Upper lobe of left lung (tissue), 6 donors: ENCODE measurements at regions not wholly inside any gene's neighbourhood (a gene's known extent, or its start where the extent isn't known, plus 50 kb on each side); places are given as distances from the start of the nearest gene placed in this dataset.

Experiments used
- ATAC-seq, 2 donors: fragments of 200-7000 bp; cut with Tn5 transposase; one replicate each; pipeline ENCODE4 v1.9.1; 2022; ENCODE audit warnings: mild to moderate bottlenecking in 2 of 2, moderate library complexity in 2 of 2; ENCODE audit not compliant: low FRiP score in 2 of 2
- DNase-seq, 2 donors: peaks; one replicate each; pipeline ENCODE4 v3.0.0-alpha.2; 2019 to 2020
- H3K27ac ChIP-seq, 4 donors: fragments of 200-600 bp; sonication (generic); one replicate each; pipeline ENCODE4 v1.5.1; 2016 to 2019
- H3K27me3 ChIP-seq, 4 donors: fragments of 200-600 bp; sonication (generic); one replicate each; pipeline ENCODE4 v1.5.1; 2017 to 2019
- H3K36me3 ChIP-seq, 4 donors: fragments of 200-600 bp; sonication (generic); one replicate each; pipeline ENCODE4 v1.5.1; 2016 to 2019
- H3K4me1 ChIP-seq, 4 donors: fragments of 200-600 bp; sonication (generic); one replicate each; pipeline ENCODE4 v1.5.1; 2018 to 2019
- H3K4me3 ChIP-seq, 4 donors: fragments of 200-600 bp; sonication (generic); one replicate each; pipeline ENCODE4 v1.5.1; 2017 to 2019; ENCODE audit warnings: mild to moderate bottlenecking in 2 of 4, moderate library complexity in 1 of 4
- H3K9me3 ChIP-seq, 4 donors: fragments of 200-600 bp; sonication (generic); one replicate each; pipeline ENCODE4 v1.5.1; 2018 to 2019
- EP300 ChIP-seq, 4 donors: sonication (generic); formaldehyde crosslinking; IDR thresholded peaks; one replicate each; pipeline ENCODE4 v1.5.1; 2017; ENCODE audit warnings: antibody characterized with exemption in 4 of 4, control low read depth in 2 of 4
- POLR2A ChIP-seq, 4 donors: fragments of 450-650 bp; IDR thresholded peaks; one replicate each; pipeline ENCODE4 v1.5.1; 2016 to 2017; ENCODE audit warnings: antibody characterized with exemption in 4 of 4, mild to moderate bottlenecking in 2 of 4
- POLR2AphosphoS5 ChIP-seq, 2 donors: sonication (generic); formaldehyde crosslinking; IDR thresholded peaks; one replicate each; pipeline ENCODE4 v1.5.1; 2017; ENCODE audit warnings: antibody characterized with exemption in 2 of 2
- WGBS, 2 donors: methylation state at CpG; one replicate each; pipeline ENCODE4 v1.1.5; 2017 to 2018; 5-methylcytosine and 5-hydroxymethylcytosine counted together
- TF ChIP-seq, protein P1 (sequence below), 6 experiments: fragments of 450-650 bp in 4 of 6; fragments of 200-600 bp in 2 of 6; sonication (generic) in 2 of 6; IDR thresholded peaks; one replicate each; pipeline ENCODE4 v1.5.1; 2016 to 2019; ENCODE audit warnings: antibody characterized with exemption in 6 of 6
- donor health status: DM: no; HTN: no; CAD: no; lungs with moderate emphysema.
- donor health status: DM: no; HTN: yes; CAD: no; lungs with severe emphysema.

DNA sequence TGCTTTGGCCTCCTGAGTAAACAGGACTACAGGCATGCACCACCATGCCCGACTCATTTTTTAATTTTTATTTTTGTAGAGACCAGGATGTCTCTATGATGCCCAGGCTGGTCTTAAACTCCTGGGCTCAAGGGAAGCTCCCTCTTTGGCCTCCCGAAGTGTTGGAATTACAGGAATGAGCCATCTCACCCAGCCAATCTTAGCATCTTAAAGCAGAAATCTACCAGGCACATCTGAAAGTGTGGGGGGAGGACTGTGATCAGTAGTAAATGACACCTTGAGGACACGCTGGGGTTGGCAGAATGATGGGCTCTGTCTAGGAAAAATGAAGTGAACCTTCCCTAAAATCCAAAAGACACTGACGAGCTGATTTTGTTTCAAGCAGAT, 149.2 kb downstream of the SPATA18 start:
- ATAC-seq (no peak), DNase-seq (no peak)
- no peak overlapping the region for H3K4me3 ChIP-seq
- no peak overlapping the region for H3K27ac ChIP-seq
- H3K9me3 ChIP-seq = no peaks in the 10 kb centered on the region
- TF ChIP-seq EP300 (IDR thresholded peaks at IDR 0.05) = no peak
- TF ChIP-seq, protein P1, sequence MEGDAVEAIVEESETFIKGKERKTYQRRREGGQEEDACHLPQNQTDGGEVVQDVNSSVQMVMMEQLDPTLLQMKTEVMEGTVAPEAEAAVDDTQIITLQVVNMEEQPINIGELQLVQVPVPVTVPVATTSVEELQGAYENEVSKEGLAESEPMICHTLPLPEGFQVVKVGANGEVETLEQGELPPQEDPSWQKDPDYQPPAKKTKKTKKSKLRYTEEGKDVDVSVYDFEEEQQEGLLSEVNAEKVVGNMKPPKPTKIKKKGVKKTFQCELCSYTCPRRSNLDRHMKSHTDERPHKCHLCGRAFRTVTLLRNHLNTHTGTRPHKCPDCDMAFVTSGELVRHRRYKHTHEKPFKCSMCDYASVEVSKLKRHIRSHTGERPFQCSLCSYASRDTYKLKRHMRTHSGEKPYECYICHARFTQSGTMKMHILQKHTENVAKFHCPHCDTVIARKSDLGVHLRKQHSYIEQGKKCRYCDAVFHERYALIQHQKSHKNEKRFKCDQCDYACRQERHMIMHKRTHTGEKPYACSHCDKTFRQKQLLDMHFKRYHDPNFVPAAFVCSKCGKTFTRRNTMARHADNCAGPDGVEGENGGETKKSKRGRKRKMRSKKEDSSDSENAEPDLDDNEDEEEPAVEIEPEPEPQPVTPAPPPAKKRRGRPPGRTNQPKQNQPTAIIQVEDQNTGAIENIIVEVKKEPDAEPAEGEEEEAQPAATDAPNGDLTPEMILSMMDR (IDR thresholded peaks at IDR 0.05) = no peak
- TF ChIP-seq POLR2A (IDR thresholded peaks at IDR 0.05) = no peak
- TF ChIP-seq POLR2AphosphoS5 (IDR thresholded peaks at IDR 0.05) = no peak
- no peaks in the 10 kb centered on the region for H3K4me1 ChIP-seq
- H3K36me3 ChIP-seq = no peaks in the 10 kb centered on the region
- WGBS, 2 donors = 78 to 85% methylated on average over 4 of the region's 4 CpGs
- no peaks in the 10 kb centered on the region for H3K27me3 ChIP-seq

DNA sequence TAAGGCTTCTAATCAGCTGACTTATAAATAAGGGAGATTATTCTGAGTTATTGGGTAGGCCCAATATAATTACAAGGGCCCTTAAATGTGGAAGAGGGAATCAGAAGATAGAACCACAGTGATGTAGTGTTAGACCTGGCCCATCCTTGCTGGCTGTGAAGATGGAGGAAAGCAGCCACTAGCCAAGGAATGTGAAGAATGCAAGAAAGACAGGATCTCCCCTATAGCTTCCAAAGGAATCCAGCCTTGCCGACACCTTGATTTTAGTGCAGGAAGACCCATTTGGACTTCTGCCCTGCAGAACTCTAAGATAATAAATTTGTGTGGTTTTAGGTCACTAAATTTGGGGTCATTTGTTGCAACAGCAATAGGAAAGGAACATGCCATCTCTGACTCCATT, 150.6 kb downstream of the SPATA18 start:
- no peak overlapping the region for H3K27ac ChIP-seq
- no peaks in the 10 kb centered on the region for H3K4me1 ChIP-seq
- no peak overlapping the region for H3K4me3 ChIP-seq
- no peak for ATAC-seq
- TF ChIP-seq EP300 (IDR thresholded peaks at IDR 0.05) (no peak), POLR2A (IDR thresholded peaks at IDR 0.05) (no peak), POLR2AphosphoS5 (IDR thresholded peaks at IDR 0.05) (no peak)
- TF ChIP-seq, protein P1 (IDR thresholded peaks at IDR 0.05) = no peak
- no peaks in the 10 kb centered on the region for H3K27me3 ChIP-seq
- no peak for DNase-seq
- WGBS, 2 donors = 73 to 83% methylated on average over 1 of the region's 1 CpG
- H3K9me3 ChIP-seq = no peaks in the 10 kb centered on the region
- no peaks in the 10 kb centered on the region for H3K36me3 ChIP-seq

DNA sequence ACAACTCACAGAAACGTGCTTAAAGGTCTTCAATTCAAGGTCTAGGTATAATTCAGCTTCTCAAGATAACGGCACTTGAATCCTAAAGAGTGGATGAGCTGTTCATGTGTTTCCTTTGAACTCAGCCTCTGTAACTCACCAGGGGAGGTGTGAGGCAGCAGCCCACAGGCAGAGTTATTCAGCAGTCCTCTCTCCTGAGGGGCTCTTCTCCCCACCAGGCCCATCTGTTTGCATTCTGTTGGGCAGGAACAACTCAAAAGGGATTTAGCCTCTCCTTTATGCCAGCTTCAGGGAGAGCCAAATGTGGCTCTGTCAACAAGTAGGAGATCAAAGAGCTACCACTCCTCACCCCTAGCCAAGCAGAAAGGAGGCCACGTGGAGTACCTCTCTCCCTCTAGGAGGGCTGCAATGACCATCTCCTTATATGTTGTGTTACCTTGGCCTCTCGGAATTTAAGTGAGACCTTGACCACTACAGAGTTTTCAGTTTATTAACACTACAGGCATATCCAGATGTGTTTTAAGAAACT, 151.2 kb downstream of the SPATA18 start:
- Histone ChIP-seq H3K4me1 (no peaks in the 10 kb centered on the region), H3K4me3 (no peak overlapping the region), H3K27me3 (no peaks in the 10 kb centered on the region), H3K9me3 (no peaks in the 10 kb centered on the region), H3K27ac (no peak overlapping the region), H3K36me3 (no peaks in the 10 kb centered on the region)
- WGBS, 2 donors = 52 to 59% methylated on average over 4 of the region's 4 CpGs
- ATAC-seq (no peak), DNase-seq (no peak)
- TF ChIP-seq, protein P1 (IDR thresholded peaks at IDR 0.05) = no peak
- TF ChIP-seq EP300 (IDR thresholded peaks at IDR 0.05) (no peak), POLR2A (IDR thresholded peaks at IDR 0.05) (no peak), POLR2AphosphoS5 (IDR thresholded peaks at IDR 0.05) (no peak)

DNA sequence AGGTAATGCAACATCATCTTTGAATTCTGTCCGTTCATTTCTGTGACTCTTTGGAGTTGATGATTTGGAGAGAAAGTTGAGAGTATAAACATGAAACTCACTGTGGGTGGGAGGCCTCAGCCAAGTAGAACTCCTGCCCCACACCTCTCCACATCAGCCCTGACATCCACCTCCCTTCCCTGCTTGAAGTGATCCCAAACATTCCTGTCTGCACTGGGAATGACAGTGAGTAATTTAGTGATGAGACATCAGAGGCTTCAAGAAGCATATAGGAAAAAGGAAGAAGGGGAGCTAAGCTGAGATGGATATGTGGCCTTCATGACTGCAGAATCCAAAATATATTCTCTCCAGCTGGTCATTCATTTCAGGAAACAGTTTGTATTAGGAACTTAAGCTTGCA, 151.8 kb downstream of the SPATA18 start:
- H3K27me3 ChIP-seq = no peaks in the 10 kb centered on the region
- H3K4me3 ChIP-seq = no peak overlapping the region
- no peaks in the 10 kb centered on the region for H3K4me1 ChIP-seq
- TF ChIP-seq, protein P1 (IDR thresholded peaks at IDR 0.05) = no peak
- TF ChIP-seq POLR2AphosphoS5 (IDR thresholded peaks at IDR 0.05) (no peak), EP300 (IDR thresholded peaks at IDR 0.05) (no peak), POLR2A (IDR thresholded peaks at IDR 0.05) (no peak)
- 74 to 76% methylated on average over 1 of the region's 1 CpG for WGBS, 2 donors
- H3K27ac ChIP-seq = no peak overlapping the region
- no peak for ATAC-seq
- no peaks in the 10 kb centered on the region for H3K36me3 ChIP-seq
- no peaks in the 10 kb centered on the region for H3K9me3 ChIP-seq
- no peak for DNase-seq

DNA sequence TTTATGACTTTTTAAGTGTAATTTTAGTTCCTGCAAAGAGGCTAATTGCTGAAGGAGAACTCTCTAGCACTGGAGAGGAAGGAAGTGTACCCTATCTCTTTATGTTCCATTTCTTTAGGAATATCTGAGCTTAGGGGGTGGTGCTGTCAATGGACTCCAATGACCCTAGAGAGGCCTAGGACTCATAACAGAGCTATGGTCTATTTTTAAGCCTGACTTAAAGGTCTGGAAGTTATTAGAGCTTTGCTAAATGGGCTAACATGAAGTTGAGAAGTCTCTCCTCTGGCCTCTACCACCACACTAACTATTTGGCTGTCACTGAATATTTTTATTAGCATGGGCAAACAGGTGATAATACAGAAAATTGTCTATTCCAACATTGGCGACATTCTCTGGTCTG, 152.2 kb downstream of the SPATA18 start:
- Histone ChIP-seq H3K27ac (no peak overlapping the region), H3K4me3 (no peak overlapping the region), H3K9me3 (no peaks in the 10 kb centered on the region), H3K4me1 (no peaks in the 10 kb centered on the region), H3K27me3 (no peaks in the 10 kb centered on the region), H3K36me3 (no peaks in the 10 kb centered on the region)
- ATAC-seq = no peak
- TF ChIP-seq EP300 (IDR thresholded peaks at IDR 0.05) (no peak), POLR2AphosphoS5 (IDR thresholded peaks at IDR 0.05) (no peak), POLR2A (IDR thresholded peaks at IDR 0.05) (no peak)
- TF ChIP-seq, protein P1 (IDR thresholded peaks at IDR 0.05) = no peak
- 59 to 63% methylated on average over 1 of the region's 1 CpG for WGBS, 2 donors
- DNase-seq = no peak
